GM12878 (cell line): ENCODE measurements at regions not wholly inside any gene's neighbourhood (a gene's known extent, or its start where the extent isn't known, plus 50 kb on each side); places are given as distances from the start of the nearest gene placed in this dataset.

Experiments used
- ATAC-seq: fragments of 200-7000 bp; cut with Tn5 transposase; 3 replicates; pipeline ENCODE4 v1.9.1; 2020; ENCODE audit warnings: mild to moderate bottlenecking, moderate library complexity
- BruUV-seq: library from RNA; stranded (reverse); fragments of 400-500 nt; replicated peaks from 2 replicates; lab custom pipeline; 2021; lab: Mats Ljungman, UMichigan
- CTCF ChIA-PET: fragments of 300-600 bp; sonication (Branson Sonifier 250); formaldehyde crosslinking; extraction: SDS; loops from one replicate; lab custom pipeline; 2021; ENCODE audit warnings: inconsistent platforms; lab: Yijun Ruan, JAX
- POLR2A ChIA-PET: fragments of 350-600 bp; formaldehyde crosslinking; extraction: SDS; loops from one replicate; lab custom pipeline; 2021; ENCODE audit warnings: inconsistent platforms; lab: Charles Lee
- RAD21 ChIA-PET: fragments of 300-600 bp; sonication (Branson Sonifier 250); formaldehyde crosslinking; loops from one replicate; lab custom pipeline; 2023; ENCODE audit warnings: antibody characterized with exemption; ENCODE audit not compliant: unreplicated experiment; lab: Charles Lee
- SMC1A ChIA-PET: fragments of 300-600 bp; sonication (Branson Sonifier 250); formaldehyde crosslinking; loops from one replicate; lab custom pipeline; 2023; ENCODE audit not compliant: unreplicated experiment, uncharacterized antibody; lab: Charles Lee
- DNase-seq: peaks from one replicate; pipeline ENCODE4 v3.0.0-alpha.2; 2011; ENCODE audit warnings: low read depth, low spot score
- FAIRE-seq: peaks from 3 replicates; lab custom pipeline; 2011; peaks lifted over from hg19 to GRCh38; lab: Jason Lieb, UNC
- H2AFZ ChIP-seq: 2 replicates; pipeline ENCODE4 v1.6.0; 2011; ENCODE audit warnings: low read depth, low read length, control low read depth; ENCODE audit not compliant: control insufficient read depth
- H3K27ac ChIP-seq: 2 replicates; pipeline ENCODE4 v1.5.1; 2011; ENCODE audit warnings: control low read depth; ENCODE audit not compliant: control insufficient read depth, insufficient read depth
- H3K27me3 ChIP-seq, 2 experiments: replicated peaks in 1 of 2; 2 replicates each; pipeline versions ENCODE4 v1.6.0 to v1.6.1; 2011; ENCODE audit warnings: low read length in 1 of 2; ENCODE audit not compliant: control insufficient read depth in 2 of 2, insufficient read depth in 2 of 2
- H3K36me3 ChIP-seq, 2 experiments: 2 replicates each; pipeline ENCODE4 v1.5.1; 2011; ENCODE audit warnings: low read length in 1 of 2; ENCODE audit not compliant: control insufficient read depth in 2 of 2, insufficient read depth in 2 of 2
- H3K4me1 ChIP-seq: 2 replicates; pipeline ENCODE4 v1.6.1; 2011; ENCODE audit warnings: mild to moderate bottlenecking, low read length, moderate library complexity, mixed read lengths; ENCODE audit not compliant: control insufficient read depth, insufficient read depth
- H3K4me2 ChIP-seq: 2 replicates; pipeline ENCODE4 v1.6.0; 2011; ENCODE audit warnings: control low read depth; ENCODE audit not compliant: control insufficient read depth, insufficient read depth
- H3K4me3 ChIP-seq: fragments of 200-600 bp; sonication (generic); 2 replicates; pipeline ENCODE4 v1.5.1; 2016
- H3K79me2 ChIP-seq: 2 replicates; pipeline ENCODE4 v1.6.0; 2011; ENCODE audit warnings: low read length; ENCODE audit not compliant: control insufficient read depth, insufficient read depth
- H3K9ac ChIP-seq: 2 replicates; pipeline ENCODE4 v1.8.0; 2011; ENCODE audit warnings: low read length, control low read depth, mixed read lengths; ENCODE audit not compliant: control insufficient read depth, insufficient read depth
- H3K9me3 ChIP-seq: replicated peaks from 3 replicates; pipeline ENCODE4 v1.5.1; 2011; ENCODE audit warnings: mild to moderate bottlenecking, low read length; ENCODE audit not compliant: control insufficient read depth, insufficient read depth
- H4K20me1 ChIP-seq: 2 replicates; pipeline ENCODE4 v1.6.0; 2011; ENCODE audit not compliant: control insufficient read depth, insufficient read depth
- ATF2 ChIP-seq: IDR thresholded peaks from 2 replicates; pipeline ENCODE4 v1.6.1; 2012; ENCODE audit warnings: low read length, inconsistent platforms
- EZH2 ChIP-seq: IDR thresholded peaks from 2 replicates; pipeline ENCODE4 v1.6.1; 2012; ENCODE audit warnings: low read depth, mild to moderate bottlenecking, control low read depth, inconsistent platforms, low read length, borderline replicate concordance; ENCODE audit not compliant: control insufficient read depth
- MEF2A ChIP-seq: IDR thresholded peaks from 2 replicates; pipeline ENCODE4 v1.6.1; 2011; ENCODE audit warnings: low read depth, mild to moderate bottlenecking, low read length, moderate library complexity; ENCODE audit not compliant: insufficient read depth
- ZNF207 ChIP-seq: fragments of 450-650 bp; IDR thresholded peaks from 2 replicates; pipeline ENCODE4 v1.6.1; 2014; ENCODE audit warnings: antibody characterized with exemption, mild to moderate bottlenecking, borderline replicate concordance
- WGBS: methylation state at CpG from one replicate; pipeline ENCODE4 v1.1.6; 2016; ENCODE audit warnings: low lambda C conversion rate; ENCODE audit not compliant: insufficient replicate concordance, insufficient coverage; ENCODE audit errors: missing lambda C conversion rate; 5-methylcytosine and 5-hydroxymethylcytosine counted together
- in situ Hi-C: fragments of 300-500 bp; cut with MboI; formaldehyde crosslinking; loops from 9 replicates; pipeline ENCODE4 v1.14.3; 2018; ENCODE audit warnings: mixed read lengths
- intact Hi-C: fragments of 100-400 bp; cut with micrococcal nuclease; formaldehyde crosslinking; loops from one replicate; pipeline ENCODE4 v1.14.2; 2022; ENCODE audit not compliant: unreplicated experiment
- TF ChIP-seq, protein P1 (sequence below): IDR thresholded peaks from 2 replicates; pipeline ENCODE4 v1.6.1; 2011; ENCODE audit warnings: low read depth, low read length, improper control_type of control experiment, borderline replicate concordance

GRCh38 chr16:75854152-75854551 is 127.9 kb upstream of the CPHXL start:
- BruUV-seq, result no TSS peak
- no peak for FAIRE-seq
- ChIA-PET POLR2A (no interaction called here), SMC1A (no interaction called here), RAD21 (no interaction called here), CTCF (no interaction called here)
- Histone ChIP-seq H3K4me3 (no peak overlapping the region), H3K79me2 (no peaks in the 10 kb centered on the region), H3K27me3 (no peaks in the 10 kb centered on the region), H3K4me1 (no peaks in the 10 kb centered on the region), H3K9me3 (no peaks in the 10 kb centered on the region), H4K20me1 (no peaks in the 10 kb centered on the region), H3K36me3 (no peaks in the 10 kb centered on the region), H2AFZ (no peak overlapping the region), H3K9ac (no peak overlapping the region), H3K27ac (no peak overlapping the region), H3K4me2 (no peak overlapping the region)
- WGBS, result 0% methylated on average over 4 of the region's 4 CpGs
- in situ Hi-C loops (no loop called here), intact Hi-C loops (no loop called here)
- no peak for DNase-seq
- TF ChIP-seq, protein P1, sequence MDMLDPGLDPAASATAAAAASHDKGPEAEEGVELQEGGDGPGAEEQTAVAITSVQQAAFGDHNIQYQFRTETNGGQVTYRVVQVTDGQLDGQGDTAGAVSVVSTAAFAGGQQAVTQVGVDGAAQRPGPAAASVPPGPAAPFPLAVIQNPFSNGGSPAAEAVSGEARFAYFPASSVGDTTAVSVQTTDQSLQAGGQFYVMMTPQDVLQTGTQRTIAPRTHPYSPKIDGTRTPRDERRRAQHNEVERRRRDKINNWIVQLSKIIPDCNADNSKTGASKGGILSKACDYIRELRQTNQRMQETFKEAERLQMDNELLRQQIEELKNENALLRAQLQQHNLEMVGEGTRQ, result no peak
- TF ChIP-seq ZNF207 (no peak), ATF2 (no peak), MEF2A (no peak), EZH2 (no peak)
- no peak for ATAC-seq
